ENCODE measurements at regions not wholly inside any gene's neighbourhood (a gene's known extent, or its start where the extent isn't known, plus 50 kb on each side); places are given as distances from the start of the nearest gene placed in this dataset.
"Not testable (repeated sequence)": the region's sequence is repeated elsewhere in the genome, so short reads cannot be mapped to it uniquely, and the experiment has no call there.

- TF ChIP-seq CTCF (IDR thresholded peaks at IDR 0.05; ENCODE audit: low read depth, low read length), result no peak
- Histone ChIP-seq H3K27ac (no peak overlapping the region), H3K4me3 (no peak overlapping the region), H3K36me3 (no peaks in the 10 kb centered on the region), H3K27me3 (no peaks in the 10 kb centered on the region), H3K9me3 (ENCODE audit: low read depth) (no peaks in the 10 kb centered on the region), H3K4me1 (ENCODE audit: low read depth) (peaks cover 25% of the 10 kb centered on the region)
- DNase-seq (ENCODE audit: low read depth in 1 of 2, low spot score in 1 of 2), result no peak
Observed at GRCh38 chr9:89679016-89679415, 74.2 kb downstream of the GADD45G start.

- no peak for TF ChIP-seq CTCF (IDR thresholded peaks at IDR 0.05; ENCODE audit: low read depth, low read length)
- no peak overlapping the region for H3K4me3 ChIP-seq
- DNase-seq (ENCODE audit: low read depth in 1 of 2, low spot score in 1 of 2), result no peak
- peaks cover 25% of the 10 kb centered on the region for H3K4me1 ChIP-seq (ENCODE audit: low read depth)
- no peaks in the 10 kb centered on the region for H3K36me3 ChIP-seq
- no peaks in the 10 kb centered on the region for H3K27me3 ChIP-seq
- no peak overlapping the region for H3K27ac ChIP-seq
- no peaks in the 10 kb centered on the region for H3K9me3 ChIP-seq (ENCODE audit: low read depth)
Observed at GRCh38 chr9:89679581-89679980, 74.8 kb downstream of the GADD45G start.

GRCh38 chr9:89680547-89681467 lies 76.0 kb downstream of the GADD45G start:
- Histone ChIP-seq H3K27ac (no peak overlapping the region), H3K36me3 (no peaks in the 10 kb centered on the region), H3K4me3 (no peak overlapping the region), H3K9me3 (ENCODE audit: low read depth) (no peaks in the 10 kb centered on the region), H3K4me1 (ENCODE audit: low read depth) (peaks cover 17% of the 10 kb centered on the region), H3K27me3 (no peaks in the 10 kb centered on the region)
- TF ChIP-seq CTCF (IDR thresholded peaks at IDR 0.05; ENCODE audit: low read depth, low read length), result no peak
- DNase-seq (ENCODE audit: low read depth in 1 of 2, low spot score in 1 of 2), result no peak

GRCh38 chr9:89681468-89681859 lies 76.7 kb downstream of the GADD45G start:
- not testable (repeated sequence) for H3K27me3 ChIP-seq; DNase-seq (ENCODE audit: low read depth in 1 of 2, low spot score in 1 of 2); H3K27ac ChIP-seq; H3K9me3 ChIP-seq (ENCODE audit: low read depth); H3K4me3 ChIP-seq; H3K36me3 ChIP-seq
- peaks cover 11% of the 10 kb centered on the region for H3K4me1 ChIP-seq (ENCODE audit: low read depth)

GRCh38 chr9:89683626-89684025 lies 78.8 kb downstream of the GADD45G start:
- H3K4me1 ChIP-seq (ENCODE audit: low read depth), result no peaks in the 10 kb centered on the region

More at GRCh38 chr9:89683626-89684025, 78.8 kb downstream of the GADD45G start:
- Histone ChIP-seq H3K27me3 (no peaks in the 10 kb centered on the region), H3K4me3 (no peak overlapping the region), H3K9me3 (ENCODE audit: low read depth) (no peaks in the 10 kb centered on the region), H3K36me3 (no peaks in the 10 kb centered on the region), H3K27ac (no peak overlapping the region)
- no peak for DNase-seq (ENCODE audit: low read depth in 1 of 2, low spot score in 1 of 2)
- no peak for TF ChIP-seq CTCF (IDR thresholded peaks at IDR 0.05; ENCODE audit: low read depth, low read length)

Measured in cardiac muscle cell (in vitro differentiated cells and primary cell).